ENCODE measurements at regions not wholly inside any gene's neighbourhood (a gene's known extent, or its start where the extent isn't known, plus 50 kb on each side); places are given as distances from the start of the nearest gene placed in this dataset.

- TF ChIP-seq, protein P1, sequence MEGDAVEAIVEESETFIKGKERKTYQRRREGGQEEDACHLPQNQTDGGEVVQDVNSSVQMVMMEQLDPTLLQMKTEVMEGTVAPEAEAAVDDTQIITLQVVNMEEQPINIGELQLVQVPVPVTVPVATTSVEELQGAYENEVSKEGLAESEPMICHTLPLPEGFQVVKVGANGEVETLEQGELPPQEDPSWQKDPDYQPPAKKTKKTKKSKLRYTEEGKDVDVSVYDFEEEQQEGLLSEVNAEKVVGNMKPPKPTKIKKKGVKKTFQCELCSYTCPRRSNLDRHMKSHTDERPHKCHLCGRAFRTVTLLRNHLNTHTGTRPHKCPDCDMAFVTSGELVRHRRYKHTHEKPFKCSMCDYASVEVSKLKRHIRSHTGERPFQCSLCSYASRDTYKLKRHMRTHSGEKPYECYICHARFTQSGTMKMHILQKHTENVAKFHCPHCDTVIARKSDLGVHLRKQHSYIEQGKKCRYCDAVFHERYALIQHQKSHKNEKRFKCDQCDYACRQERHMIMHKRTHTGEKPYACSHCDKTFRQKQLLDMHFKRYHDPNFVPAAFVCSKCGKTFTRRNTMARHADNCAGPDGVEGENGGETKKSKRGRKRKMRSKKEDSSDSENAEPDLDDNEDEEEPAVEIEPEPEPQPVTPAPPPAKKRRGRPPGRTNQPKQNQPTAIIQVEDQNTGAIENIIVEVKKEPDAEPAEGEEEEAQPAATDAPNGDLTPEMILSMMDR (optimal IDR thresholded peaks at IDR 0.05 in 1 of 3, IDR thresholded peaks at IDR 0.05 in 1 of 3, conservative IDR thresholded peaks at IDR 0.05 in 1 of 3; ENCODE audit: extremely low read depth in 1 of 3, insufficient read depth in 2 of 3, low read length in 3 of 3) = no peak
- TF ChIP-seq EZH2 (IDR thresholded peaks at IDR 0.05; ENCODE audit: low read length) = no peak
Measured at GRCh38 chr9:108746864-108747263, 108.9 kb downstream of the ACTL7B start.

Data from keratinocyte (primary cell).